Panc1 (cell line): ENCODE measurements at regions not wholly inside any gene's neighbourhood (a gene's known extent, or its start where the extent isn't known, plus 50 kb on each side); places are given as distances from the start of the nearest gene placed in this dataset.

Experiments used
- POLR2AphosphoS5 ChIP-seq: IDR thresholded peaks from 2 replicates; pipeline ENCODE4 v1.6.1; 2012; ENCODE audit warnings: mild to moderate bottlenecking, low read depth, low read length, moderate library complexity
- SIN3A ChIP-seq: IDR thresholded peaks from 2 replicates; pipeline ENCODE4 v1.6.1; 2012; ENCODE audit warnings: low read depth, mild to moderate bottlenecking, low read length, moderate library complexity, borderline replicate concordance; ENCODE audit not compliant: insufficient read depth
- TCF7L2 ChIP-seq: IDR thresholded peaks from 2 replicates; pipeline ENCODE4 v1.6.1; 2011; ENCODE audit warnings: mild to moderate bottlenecking, low read depth, low read length, inconsistent platforms
- TF ChIP-seq, protein P1 (sequence below): fragments of 450-650 bp; IDR thresholded peaks from 2 replicates; pipeline ENCODE4 v1.5.1; 2017; ENCODE audit warnings: mild to moderate bottlenecking
- TF ChIP-seq, protein P2 (sequence below), 2 experiments: IDR thresholded peaks; 2 replicates each; pipeline ENCODE4 v1.6.1; 2011 to 2012; ENCODE audit warnings: low read depth in 2 of 2, control low read depth in 1 of 2, low read length in 1 of 2, mild to moderate bottlenecking in 1 of 2, moderate library complexity in 1 of 2; ENCODE audit not compliant: insufficient read depth in 1 of 2

DNA sequence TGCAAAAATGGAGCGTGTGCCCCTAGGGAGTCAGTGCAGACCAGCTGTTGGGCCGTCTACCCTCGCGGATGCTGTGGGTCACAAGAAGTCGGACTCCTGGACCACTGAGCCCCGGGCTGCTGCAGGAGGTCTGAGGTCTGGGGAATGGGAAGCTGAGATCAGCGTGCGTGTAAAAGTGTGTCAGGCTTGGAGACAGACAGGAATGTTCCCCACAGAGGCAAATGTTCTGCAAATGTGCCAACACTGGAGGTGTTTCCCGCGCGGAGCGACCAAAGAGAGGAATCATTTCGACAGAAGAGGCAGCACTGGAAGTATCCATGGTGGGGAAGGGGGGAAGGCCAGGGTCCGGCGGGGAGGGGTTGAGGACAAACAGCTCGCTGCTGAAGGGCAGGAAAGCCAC lies 643.8 kb upstream of the MGMT start:
- TF ChIP-seq, protein P1, sequence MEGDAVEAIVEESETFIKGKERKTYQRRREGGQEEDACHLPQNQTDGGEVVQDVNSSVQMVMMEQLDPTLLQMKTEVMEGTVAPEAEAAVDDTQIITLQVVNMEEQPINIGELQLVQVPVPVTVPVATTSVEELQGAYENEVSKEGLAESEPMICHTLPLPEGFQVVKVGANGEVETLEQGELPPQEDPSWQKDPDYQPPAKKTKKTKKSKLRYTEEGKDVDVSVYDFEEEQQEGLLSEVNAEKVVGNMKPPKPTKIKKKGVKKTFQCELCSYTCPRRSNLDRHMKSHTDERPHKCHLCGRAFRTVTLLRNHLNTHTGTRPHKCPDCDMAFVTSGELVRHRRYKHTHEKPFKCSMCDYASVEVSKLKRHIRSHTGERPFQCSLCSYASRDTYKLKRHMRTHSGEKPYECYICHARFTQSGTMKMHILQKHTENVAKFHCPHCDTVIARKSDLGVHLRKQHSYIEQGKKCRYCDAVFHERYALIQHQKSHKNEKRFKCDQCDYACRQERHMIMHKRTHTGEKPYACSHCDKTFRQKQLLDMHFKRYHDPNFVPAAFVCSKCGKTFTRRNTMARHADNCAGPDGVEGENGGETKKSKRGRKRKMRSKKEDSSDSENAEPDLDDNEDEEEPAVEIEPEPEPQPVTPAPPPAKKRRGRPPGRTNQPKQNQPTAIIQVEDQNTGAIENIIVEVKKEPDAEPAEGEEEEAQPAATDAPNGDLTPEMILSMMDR = no peak
- TF ChIP-seq POLR2AphosphoS5 (no peak), SIN3A (no peak), TCF7L2 (no peak)
- TF ChIP-seq, protein P2, sequence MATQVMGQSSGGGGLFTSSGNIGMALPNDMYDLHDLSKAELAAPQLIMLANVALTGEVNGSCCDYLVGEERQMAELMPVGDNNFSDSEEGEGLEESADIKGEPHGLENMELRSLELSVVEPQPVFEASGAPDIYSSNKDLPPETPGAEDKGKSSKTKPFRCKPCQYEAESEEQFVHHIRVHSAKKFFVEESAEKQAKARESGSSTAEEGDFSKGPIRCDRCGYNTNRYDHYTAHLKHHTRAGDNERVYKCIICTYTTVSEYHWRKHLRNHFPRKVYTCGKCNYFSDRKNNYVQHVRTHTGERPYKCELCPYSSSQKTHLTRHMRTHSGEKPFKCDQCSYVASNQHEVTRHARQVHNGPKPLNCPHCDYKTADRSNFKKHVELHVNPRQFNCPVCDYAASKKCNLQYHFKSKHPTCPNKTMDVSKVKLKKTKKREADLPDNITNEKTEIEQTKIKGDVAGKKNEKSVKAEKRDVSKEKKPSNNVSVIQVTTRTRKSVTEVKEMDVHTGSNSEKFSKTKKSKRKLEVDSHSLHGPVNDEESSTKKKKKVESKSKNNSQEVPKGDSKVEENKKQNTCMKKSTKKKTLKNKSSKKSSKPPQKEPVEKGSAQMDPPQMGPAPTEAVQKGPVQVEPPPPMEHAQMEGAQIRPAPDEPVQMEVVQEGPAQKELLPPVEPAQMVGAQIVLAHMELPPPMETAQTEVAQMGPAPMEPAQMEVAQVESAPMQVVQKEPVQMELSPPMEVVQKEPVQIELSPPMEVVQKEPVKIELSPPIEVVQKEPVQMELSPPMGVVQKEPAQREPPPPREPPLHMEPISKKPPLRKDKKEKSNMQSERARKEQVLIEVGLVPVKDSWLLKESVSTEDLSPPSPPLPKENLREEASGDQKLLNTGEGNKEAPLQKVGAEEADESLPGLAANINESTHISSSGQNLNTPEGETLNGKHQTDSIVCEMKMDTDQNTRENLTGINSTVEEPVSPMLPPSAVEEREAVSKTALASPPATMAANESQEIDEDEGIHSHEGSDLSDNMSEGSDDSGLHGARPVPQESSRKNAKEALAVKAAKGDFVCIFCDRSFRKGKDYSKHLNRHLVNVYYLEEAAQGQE (IDR thresholded peaks at IDR 0.05; ENCODE audit: insufficient read depth in 1 of 2, low read depth in 2 of 2, low read length in 1 of 2) = no peak
